GM19023 (cell line): ENCODE measurements at regions not wholly inside any gene's neighbourhood (a gene's known extent, or its start where the extent isn't known, plus 50 kb on each side); places are given as distances from the start of the nearest gene placed in this dataset.
"Not testable (repeated sequence)": the region's sequence is repeated elsewhere in the genome, so short reads cannot be mapped to it uniquely, and the experiment has no call there.

Source experiments
- ATAC-seq: cut with Tn5 transposase; IDR thresholded peaks from one replicate; pipeline ENCODE4 v1.9.1; 2021; ENCODE audit warnings: mild to moderate bottlenecking, moderate library complexity; ENCODE audit not compliant: unreplicated experiment

GRCh38 chr1:206311611-206312273, 108.4 kb downstream of the SRGAP2 start:
- ATAC-seq, result not testable (repeated sequence)

DNA sequence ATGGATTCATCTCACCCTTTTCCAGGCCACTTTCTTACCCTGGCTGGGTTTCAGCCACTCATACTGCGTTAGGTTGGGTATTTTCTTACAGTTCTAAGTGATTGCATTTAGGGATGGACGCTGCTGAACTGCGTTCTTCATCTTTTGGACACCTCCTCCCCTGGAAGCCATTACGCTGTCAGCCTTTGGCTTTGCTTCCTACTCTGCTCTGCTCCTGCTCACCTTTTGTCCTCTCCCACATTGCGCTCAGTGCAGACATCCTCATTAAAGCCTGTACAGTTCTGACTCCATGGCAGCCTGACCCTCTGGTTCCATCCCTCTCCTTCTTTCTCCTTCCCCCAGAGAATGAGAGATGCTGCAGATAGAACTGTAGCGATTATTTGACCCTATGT, 108.9 kb downstream of the SRGAP2 start:
- ATAC-seq, result not testable (repeated sequence)

DNA sequence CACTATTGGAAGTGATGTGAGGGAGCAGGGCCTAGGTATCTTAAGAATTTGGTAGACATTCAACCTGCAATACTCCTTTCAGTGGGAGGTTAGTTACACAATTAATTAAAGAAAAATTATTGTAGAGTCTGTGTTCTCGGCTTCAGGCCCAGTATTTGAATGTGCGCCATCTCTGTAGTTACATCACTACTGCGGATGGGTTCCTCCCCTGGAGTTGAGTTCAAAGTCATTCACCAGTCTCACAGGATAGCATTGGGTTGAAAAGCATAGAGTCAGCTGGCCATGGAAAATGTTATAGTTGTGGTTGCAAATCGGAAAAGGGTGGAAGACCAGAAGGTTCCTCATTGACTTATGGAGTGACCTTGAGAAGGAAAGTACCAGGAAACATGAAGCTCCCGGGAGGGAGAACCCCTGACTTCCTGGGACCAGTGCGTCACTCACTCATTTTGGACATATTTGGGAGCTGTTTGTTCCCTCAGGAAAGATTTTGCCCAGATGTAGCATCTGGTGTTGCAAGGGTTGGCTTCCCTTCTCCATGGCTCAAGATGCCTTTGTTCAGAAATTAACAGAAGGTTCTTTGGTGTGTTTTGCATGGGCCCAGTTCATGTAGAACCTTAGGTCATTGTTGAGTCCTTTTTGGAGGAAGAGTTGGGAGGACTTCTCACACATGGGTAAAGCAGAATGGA, 111.8 kb downstream of the SRGAP2 start:
- ATAC-seq, result not testable (repeated sequence)

DNA sequence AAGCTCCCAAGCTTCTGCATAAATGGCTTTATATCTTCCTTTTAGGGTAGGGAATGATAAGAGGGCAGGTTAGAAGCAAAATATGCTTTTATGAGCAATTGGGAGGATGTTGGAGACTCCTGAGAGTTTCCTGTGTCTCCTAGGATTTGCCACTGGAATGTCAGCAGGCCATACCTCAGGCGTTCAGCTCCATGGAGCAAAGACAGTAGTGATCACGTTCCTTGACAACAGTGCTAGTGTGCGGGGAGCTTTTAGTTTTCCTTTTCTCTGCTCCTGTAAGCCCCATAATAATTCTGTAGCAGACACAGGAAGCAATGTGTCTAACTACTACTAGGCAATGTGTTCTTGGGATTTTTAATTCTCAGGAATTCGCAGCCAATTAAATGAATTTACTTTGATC, 113.6 kb downstream of the SRGAP2 start:
- ATAC-seq, result not testable (repeated sequence)

- ATAC-seq, result not testable (repeated sequence)
Observed at GRCh38 chr1:206317878-206318514, 114.7 kb downstream of the SRGAP2 start.

- ATAC-seq, result not testable (repeated sequence)
Observed at GRCh38 chr1:206320227-206320626, 116.9 kb downstream of the SRGAP2 start.

DNA sequence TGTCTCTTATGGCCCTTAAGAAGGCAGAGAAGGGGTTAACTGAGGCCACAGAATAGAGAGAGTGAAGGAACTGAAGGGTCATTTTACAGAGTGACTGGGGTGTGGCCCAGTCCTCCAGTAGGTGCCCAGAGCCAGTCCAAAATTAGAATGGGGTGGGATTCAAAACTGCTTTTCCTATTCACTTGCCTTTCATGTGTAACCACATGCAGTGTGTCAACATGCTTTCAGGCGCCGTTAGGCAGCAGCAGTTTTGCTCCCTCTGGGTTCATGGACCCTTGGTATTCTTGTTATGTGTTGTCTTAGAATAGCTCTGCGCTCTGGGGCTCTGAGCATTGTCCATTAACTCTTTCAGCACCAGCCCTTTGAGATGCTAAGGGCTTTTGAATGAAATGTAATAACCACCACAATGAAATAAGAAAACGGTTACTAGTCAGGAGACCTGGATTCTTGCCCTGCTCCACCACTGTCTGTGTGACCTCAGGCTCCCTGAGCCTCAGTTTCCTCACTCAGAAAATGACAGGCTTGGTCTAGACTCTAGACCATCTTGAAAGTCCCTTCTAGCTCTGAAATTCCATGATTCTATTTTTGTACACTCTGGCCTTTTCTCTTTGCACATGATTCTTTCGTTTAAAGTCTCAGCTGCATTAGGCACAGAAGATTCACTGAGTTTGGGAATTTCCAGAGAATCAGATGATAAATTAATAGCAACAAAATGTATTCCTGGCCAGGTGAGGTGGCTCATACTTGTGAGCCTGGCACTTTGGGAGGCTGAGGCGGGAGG, 123.0 kb downstream of the SRGAP2 start:
- not testable (repeated sequence) for ATAC-seq

- ATAC-seq, result not testable (repeated sequence)
Observed at GRCh38 chr1:206331597-206331996, 128.3 kb downstream of the SRGAP2 start.

DNA sequence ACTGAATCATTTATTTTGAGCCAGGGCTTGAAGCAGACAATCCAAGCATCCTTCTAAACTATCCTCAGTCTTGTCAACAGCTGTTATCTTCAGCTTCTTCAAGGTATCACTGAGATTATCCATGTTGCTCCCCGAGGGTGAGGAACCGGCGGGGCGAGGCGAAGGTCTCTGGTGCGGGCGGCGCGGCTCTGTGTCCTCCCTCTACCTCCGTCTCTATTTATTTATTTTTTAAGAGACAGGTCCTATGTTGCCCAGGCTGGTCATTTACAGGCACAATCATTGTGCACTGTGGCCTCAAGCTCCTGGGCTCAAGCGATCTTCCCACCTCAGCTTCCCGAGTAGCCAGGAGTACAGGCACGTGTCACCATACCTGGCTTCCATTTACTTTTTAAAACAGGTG, 130.0 kb downstream of the SRGAP2 start:
- not testable (repeated sequence) for ATAC-seq

- not testable (repeated sequence) for ATAC-seq
Observed at GRCh38 chr1:206333897-206334296, 130.6 kb downstream of the SRGAP2 start.

DNA sequence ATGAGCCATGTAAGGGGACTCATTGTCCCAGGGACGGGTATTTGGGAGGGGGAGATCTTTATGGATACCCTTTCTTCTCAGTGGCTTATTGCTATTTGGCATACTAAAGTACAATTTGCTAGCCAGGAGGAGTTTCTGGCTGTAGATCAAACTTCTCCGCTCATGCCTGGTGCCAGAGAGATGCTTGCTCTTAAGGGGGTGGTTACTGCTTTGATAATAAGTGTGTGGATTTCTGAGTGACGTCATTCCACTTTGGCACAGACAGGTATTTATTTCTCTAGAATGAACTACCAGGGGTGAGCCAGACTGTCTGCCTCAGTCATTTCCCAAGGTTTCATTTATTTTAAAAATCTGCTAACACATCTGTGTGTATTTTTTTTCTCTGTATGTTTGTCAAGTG, 131.1 kb downstream of the SRGAP2 start:
- ATAC-seq, result not testable (repeated sequence)

DNA sequence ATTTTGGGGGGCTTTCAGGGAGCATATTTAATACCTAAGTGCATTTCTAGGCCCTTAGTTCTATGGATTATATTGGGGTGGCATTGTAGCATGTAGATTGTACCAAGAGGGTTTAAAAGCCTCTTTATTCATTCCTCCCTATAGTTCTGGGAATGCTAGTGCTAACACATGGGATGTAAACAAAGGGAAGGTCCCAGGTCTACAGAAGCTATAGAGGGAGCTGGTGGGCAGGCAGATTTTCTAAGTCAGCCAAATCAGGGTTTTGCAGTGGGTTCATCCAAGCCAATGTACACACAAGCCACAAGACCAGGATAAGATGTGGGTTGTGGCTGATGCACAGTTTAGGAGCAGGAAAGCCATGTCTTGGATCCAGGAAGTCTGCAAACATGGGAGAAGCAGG, 131.8 kb downstream of the SRGAP2 start:
- ATAC-seq, result not testable (repeated sequence)

- ATAC-seq, result not testable (repeated sequence)
Observed at GRCh38 chr1:206335875-206336846, 132.8 kb downstream of the SRGAP2 start.

DNA sequence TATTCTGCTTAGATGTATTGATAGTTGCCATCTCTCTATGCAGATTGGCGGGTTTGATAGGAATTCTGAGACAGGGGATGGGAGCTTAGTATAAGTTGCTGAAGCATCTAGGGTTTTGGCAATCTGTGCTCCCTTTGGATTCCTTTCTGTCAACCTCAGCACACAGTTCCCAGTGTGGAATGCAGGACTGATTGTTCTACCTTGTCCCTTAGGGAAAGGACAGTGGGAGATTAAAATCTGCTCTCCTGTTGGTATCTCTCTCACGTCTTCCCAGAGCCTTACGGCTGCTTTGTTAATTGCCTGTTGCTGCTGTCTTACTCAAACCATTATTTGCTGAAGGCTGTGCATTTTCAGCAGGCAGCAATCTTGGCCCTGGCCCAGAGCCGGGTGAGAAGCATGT, 133.3 kb upstream of the IKBKE start:
- ATAC-seq, result not testable (repeated sequence)

- ATAC-seq, result not testable (repeated sequence)
Observed at GRCh38 chr1:206350493-206351275, 119.6 kb upstream of the IKBKE start.

GRCh38 chr1:206351276-206352052, 118.8 kb upstream of the IKBKE start:
- ATAC-seq, result not testable (repeated sequence)

DNA sequence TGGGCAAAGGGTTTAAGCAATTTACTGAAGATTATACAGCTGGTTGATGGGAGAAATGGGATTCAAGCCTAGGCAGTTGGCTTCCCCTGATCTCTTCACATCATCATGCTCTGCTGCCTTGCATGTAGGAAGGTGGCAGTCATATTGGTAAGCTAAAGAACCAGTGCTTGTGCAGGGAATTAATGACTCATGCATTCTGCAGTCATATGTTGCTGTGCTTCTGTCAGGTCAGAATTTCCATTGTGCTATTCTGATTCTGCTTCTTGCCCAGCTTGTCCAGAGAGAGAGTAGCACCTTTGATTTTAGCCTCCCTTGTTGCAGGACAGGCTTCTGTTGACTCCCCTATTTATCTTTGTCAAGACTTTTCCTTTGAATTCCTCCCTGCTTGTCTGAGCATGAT, 114.0 kb upstream of the IKBKE start:
- ATAC-seq, result not testable (repeated sequence)

DNA sequence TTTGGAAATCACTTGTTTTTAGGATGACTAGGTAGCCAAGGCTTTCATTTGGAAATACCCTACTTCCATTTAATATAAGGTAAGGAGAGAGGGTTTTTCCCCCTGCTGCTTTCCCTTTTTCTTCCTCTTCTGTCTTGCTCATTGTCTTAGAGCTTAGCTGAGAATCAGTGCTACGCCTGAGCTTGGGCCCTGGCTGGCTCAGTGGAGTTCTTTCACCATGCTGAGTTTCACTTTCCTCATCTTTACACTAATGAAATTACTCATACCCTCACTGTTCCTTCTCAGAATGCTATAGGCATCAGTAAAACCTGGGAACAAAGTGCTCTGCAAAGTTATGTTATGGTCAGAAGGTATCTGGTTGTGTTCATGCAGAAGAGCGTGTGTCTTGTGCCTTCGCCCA, 112.3 kb upstream of the IKBKE start:
- not testable (repeated sequence) for ATAC-seq
